ENCODE measurements at regions not wholly inside any gene's neighbourhood (a gene's known extent, or its start where the extent isn't known, plus 50 kb on each side); places are given as distances from the start of the nearest gene placed in this dataset.

DNA sequence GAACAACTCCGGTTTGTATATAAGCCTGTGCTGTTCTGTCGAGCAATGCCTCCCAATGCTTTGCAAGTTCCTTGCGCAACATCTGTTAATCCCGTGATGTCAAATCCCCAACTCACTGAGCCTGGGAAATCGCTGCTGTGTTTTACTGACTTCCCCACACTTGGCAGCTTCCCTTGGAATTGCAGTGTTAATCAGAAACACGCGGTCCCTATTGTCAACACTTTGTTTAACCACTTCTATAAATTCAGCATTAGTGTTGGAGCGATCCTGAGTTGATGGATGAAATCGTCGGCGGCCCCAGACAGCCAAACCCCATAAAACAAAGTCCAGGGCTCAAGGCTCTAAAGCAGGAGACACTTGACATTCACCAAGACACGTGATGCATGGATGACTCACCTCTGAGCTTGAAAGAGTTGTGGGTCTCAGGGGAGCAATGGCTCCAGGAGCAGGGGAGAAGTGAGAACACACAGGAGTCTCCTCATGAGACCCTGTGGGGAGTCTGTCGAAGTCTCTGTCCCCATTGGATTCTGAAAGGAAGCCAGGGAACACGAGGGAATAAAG lies 555.3 kb downstream of the MIAT start:
- no peak for DNase-seq

DNA sequence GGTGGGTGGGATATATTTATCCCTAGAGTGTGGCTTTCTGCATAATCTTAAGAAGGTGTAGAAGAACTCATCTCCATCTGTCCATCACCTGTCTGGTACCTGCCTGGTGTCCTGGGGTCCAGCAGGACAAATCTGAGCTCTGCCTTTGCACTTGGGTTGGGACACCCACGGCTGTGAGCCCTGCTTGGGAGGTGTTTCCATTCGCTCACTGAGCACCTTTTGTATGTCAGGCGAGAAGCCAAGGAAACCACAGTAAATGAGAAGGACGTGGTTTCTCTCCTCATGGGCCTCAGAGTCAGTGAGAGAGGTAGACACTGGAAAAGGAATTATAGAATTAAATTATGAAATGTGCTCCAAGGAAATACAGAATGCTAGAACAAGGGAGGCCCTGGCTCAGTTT lies 555.9 kb downstream of the MIAT start:
- DNase-seq, result no peak

DNA sequence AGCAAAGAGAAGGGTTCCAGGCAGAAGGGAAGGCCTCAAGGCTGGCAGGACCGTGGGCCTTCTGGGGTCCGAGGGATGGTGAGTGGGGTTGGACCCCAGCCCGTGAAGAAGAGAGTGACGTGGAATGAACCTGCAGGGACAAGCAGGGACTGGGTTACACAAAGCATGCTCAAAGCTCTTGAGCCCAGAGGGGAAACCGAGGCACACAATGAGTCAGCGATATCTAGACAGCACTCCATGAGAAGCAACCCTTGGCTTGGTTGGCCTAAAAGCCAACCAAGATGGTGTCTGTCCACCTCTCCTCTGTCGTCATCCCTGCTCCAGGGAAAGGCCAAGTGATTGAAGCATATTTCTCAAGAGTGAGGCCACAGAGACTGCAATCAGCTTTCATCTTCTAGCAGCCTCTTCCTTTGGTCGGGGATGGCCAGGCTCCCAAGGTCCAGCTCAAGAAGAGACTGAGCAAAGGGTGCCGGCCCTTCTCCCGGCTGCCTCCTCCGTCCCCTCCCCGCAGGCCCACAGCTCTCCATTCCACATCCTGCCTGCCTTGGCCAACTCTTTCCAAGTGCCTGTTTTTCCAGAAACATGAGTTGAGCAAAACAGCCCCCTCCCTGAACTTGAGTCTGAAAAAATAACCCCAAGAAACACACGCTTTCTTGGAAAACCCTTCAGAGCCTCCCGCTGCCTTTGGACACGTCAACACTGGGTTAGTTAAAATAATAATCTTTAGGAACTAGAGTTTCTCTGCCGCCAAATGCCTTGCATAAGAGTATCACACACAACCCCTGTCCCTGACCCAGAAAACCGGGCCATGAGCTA lies 556.6 kb downstream of the MIAT start:
- DNase-seq, result no peak

DNA sequence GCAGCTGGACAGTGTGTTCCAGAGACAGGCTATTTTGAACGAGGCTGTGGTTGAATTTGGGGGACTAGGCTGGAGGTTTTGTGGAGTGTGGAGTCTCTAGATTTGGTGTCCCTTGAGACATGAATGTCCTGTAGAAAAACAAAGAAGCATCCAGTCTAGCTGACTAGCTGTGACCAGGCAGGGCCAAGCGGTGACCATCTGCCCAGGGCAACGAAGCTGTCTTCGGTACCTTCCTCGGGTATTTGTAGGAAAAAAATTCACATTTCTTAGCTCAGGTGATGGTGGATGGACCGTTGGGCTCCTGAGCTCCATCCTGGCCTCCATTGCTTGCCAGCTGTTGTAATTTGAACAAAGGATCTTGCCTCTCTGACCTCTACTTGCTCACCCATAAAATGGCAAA lies 557.3 kb downstream of the MIAT start:
- no peak for DNase-seq

DNA sequence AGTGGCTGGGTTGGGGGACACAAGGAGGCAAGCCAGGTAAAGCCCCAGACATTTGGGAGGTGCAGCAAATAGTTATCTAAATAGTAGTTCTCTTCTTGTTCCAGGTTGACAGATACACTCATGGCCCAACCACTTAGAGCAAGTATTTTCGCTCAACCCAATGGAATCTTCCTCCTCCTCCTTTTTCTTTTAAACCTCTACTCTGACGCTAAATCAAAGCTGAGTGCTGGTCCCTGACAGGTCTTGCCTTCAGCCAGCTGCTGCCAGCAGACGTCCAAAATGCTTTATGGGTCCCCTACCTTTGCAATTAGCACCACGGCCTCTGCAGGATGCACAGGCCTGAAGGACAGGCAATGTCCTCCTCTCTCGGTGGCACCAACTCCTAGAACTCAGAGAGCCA lies 558.5 kb downstream of the MIAT start:
- DNase-seq, result no peak

DNA sequence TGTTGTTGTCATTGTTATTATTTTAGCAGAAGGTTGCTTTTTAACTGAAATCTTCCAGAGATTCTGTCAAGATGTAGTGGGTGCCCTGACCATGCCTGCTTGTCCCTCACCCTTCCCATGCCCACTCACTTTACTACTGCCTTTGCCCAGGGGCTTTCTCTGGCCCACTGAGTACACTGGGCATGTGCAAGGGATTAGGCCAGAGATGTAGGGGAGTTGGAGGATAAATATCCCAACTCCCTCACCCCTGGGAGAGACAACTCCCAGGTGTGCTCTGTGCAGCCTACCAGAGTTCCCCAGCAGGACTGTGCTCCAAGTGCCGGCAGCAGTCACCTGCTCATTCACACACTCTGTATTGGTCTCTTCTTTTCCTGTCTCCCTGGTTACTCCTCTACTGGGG lies 559.1 kb downstream of the MIAT start:
- no peak for DNase-seq

DNA sequence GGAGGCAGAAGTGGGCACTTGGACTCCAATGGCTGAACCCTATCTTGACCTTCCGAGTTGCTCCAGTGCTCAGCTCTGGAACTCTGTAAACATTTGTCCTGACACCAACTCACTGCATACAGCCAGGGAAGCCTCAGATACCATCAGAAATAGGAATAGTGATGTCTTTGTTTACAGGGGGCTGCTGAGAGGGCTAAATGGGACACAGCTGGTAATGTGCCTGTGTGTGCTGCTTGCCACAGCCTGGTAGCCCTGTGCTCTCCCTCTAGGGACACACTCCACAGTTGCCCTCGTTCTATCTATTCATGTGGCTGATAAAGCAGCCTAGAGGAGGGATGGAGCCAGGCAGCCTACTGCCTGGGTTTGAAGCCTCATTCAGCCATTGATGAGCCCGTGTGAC lies 559.8 kb downstream of the MIAT start:
- DNase-seq, result no peak

DNA sequence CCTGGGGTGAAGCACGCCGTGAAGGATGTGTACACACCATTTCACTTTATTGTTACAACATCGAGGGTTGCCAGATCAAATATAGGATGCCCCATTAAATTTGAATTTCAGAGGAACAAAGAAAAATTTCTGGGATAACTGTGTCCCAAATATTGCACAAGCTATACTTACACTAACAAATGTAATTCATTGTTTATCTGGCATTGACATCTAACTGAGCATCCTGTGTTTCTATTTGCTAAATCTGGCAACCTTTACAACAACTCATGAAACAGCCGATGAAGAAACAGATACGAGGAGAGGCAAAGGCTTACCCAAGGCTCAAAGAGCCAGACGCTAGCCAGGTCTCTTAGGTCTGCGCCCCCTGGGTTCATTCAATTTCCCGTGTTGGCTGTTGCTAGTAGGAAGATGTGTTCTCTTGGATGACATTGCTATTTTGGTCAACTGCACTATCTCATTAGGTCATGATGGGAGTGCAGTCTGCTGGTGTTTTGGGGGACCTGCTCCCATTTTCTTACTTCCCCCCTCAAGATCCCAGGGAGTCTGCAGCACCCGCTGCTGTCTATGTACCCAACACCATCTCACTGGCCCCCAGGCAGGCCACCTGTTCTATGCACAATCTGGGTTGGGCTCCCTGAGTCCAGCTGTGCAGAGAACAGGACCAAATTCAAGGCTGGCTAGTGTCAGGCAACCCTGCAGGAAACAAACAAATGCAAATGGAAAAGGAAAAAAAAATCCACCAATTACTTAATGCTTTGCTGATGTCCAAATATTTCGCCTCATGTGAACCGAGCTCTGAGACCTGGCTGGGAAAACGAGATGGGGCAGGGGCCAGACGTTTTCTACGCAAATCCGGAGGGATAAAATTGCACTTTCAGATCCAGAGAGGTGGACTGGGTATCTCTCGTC lies 560.9 kb downstream of the MIAT start:
- no peak for DNase-seq

DNA sequence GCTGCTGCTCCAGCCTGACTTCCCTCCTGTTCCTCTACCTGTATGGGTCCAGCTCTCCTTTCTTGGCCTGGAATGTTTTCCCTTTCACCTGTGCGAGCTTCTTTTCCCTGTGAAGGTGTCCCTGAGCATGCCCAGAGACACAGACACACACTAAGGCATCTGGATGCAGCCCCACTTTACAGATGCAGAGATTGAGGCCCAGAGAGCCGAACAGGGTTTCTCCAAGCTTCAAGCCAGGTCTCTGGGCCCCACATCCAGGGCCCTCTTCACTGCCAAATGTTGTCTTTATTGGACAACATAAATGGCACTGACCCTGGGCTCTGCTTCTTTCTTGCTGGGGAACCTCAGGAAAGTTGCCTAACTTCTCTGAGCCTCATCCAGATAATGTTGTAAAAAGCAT lies 561.6 kb downstream of the MIAT start:
- DNase-seq, result no peak

DNA sequence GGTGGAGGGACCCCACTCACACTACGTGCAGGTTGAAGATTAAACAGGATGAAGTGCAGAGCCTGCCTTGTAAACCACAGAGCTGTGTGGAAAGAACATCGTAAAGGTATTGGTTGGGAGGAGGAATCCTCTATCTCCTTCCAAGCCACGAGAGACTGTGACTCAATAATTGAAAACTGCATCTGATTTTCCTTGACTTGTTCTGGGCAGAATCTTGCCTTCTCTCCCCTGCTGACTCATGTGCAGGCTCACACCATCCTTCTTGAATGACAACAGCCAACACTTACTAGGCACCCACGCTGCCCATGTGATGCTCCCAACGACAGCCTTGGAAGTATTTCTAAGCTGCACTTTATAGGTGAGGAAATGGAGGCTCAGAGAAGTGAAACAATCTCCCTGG lies 563.0 kb downstream of the MIAT start:
- DNase-seq, result no peak

DNA sequence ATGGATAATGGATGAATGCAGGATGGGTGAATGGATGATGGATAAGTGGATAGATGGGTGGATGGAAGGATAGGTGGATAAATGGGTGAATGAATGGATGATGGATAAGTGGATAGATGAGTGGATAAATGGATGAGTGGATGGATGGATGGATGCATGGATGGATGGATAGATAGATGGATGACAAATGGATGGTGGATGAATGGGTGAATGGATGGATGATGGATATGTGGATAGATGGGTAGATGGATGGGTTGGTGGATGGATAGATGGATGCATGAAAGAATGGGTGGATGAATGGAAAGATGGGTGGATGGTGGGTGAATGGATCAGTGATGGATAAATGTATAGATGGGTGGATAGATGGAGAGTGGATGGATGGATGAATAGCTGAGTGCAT lies 564.8 kb downstream of the MIAT start:
- DNase-seq, result no peak

DNA sequence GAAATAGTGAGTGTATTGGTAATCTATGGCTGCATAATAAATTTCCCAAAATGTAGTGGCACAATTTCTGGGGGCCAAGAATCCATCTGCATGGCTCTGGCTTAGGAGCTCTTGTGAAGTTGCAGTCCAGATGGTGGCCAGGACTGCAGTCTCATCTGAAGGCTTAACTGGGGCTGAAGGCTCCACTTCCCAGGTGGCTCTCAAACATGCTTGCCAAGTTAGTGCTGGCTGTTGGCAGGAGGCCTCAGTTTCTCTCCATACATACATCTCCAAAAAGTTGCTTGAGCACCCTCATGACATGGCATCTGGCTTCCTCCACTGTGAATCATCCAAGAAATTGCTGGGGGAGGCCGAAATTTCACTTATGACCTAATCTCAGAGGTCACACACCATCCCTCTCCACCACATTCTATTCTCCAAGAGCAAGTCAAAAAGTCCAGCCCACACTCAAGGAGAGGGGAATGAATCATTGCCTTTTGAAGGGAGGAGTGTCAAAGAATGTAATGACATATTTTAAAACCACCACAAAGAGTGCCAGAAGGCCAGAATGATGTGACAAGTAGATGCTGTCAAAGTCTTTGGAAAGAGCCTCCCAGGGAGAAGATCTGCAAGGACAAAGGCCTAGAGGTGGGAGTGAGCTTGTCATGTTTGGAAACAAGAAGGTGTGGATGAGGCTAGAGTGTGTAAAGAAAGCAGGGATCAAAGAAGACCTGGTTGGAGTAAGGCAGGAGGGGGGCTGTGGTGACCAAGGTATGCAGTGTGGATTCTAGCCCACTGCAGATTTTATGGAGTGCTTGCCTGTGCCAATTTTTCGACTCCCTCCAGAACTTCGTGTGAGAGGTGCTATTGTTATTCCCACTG lies 566.2 kb downstream of the MIAT start:
- no peak for DNase-seq

DNA sequence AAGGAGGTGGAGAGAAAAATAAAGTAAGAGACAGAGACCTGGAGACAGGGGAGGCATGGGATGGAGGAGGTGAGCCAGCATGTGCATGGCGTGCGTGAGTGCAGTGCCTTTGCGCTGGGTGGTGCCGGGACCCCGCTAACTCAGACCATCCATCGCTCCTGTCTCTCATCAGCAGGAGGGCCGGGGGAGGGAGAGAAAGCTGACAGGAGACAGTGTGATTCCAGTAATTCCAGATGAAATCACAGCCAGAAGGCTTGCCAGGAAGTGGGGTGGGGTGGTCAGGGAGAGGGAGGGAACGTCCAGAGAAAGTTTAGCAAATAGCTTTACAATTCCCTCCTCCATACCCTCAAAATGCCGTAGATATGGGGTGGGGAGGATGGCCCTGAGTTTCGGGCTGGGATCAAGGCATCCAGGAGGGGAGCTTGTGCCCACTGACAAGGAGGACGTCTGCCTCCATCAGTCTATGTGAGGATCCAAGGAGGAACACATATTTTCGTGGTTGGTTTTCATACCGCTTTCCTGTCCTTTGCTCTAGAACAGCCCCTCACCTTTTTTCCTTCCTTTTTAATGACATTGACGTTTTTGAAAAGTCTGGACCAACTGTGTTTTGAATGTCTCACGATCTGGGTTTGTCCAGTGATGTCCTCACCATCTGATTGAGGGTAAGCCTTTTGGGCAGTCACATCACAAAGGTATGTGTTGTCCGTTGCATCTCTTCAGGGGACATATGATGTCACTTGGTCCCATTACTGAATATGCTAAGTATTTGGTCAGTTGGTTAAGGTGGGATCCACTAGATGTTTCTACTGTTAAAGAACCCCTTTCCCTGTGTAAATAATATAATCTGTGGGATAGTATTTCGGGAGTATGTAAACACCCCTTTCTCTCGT lies 567.3 kb downstream of the MIAT start:
- DNase-seq, result no peak

DNA sequence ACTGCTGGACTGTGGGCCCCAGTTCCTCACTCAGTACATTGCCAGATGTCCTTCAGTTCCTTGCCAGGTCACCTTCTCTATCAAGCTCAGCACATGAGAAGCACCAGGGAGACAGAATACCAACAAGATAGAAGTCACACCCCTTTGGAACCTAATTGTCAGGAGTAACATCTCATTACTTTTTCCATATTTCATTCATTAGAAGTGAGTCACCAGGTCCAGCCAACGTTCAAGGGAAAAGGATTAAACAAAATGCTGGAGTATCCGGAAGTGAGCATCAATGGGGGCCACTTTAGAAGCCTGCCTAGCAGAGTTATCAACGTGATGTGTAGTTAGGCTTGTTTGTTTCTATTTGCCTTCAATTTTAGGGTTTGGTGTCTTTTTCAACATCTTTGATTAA lies 569.3 kb downstream of the MIAT start:
- no peak for DNase-seq

DNA sequence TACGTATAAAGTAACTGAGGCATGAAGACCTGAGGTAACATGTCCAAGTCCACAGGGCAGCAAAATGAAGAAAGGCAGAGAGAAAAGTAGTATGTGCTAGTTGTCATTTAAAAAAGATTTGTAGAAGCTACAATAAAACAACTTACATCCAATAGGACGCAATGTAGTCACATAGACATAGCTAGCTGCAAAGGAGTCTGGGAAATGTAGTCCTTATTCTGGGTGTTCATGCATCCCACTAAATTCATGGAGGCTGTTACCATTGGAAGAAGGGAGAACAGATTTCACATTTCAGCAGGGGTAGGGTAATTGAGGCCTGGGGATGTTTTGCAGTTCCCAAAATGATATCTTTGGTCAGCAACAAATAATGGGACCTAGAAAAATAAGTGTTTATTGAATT lies 571.4 kb downstream of the MIAT start:
- DNase-seq, result no peak

DNA sequence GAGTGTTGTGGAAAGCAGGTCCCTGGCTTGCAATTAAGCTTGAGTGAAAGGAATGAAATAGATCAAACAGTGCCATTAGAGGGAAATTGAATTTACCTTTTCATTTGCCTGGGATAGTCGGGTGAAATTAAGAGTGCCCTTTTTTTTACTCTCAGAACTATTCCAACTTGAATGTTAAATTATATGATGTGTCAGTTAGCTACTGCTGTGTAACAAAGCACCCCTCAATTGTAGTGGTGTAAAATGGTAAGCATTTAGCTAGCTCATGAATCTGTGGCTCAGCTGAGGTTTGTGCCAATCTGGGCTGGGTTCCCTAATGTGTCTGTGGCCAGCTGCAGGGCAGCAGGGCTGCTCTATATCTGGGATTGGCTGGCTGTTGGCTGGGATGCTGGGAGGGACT lies 571.4 kb downstream of the MN1 start:
- no peak for DNase-seq

DNA sequence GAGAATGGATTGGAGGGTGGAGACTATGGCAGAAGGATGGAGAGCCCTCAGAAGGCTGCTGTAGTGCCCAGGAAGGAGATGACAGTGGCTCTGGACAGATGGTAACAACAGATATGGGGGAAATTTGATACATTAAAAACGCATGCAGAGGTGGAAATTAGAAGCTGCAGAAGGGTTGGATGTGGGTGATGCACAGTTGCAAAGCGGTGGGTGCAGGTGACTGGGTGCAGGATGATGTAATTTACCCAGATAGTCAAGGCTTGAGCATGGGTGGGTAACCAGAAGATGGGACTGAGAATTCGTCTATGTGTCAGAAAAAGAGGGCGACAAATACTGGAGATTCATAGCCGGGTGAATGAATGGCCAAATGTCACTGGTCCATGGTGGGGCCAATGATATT lies 570.3 kb downstream of the MN1 start:
- DNase-seq, result no peak

DNA sequence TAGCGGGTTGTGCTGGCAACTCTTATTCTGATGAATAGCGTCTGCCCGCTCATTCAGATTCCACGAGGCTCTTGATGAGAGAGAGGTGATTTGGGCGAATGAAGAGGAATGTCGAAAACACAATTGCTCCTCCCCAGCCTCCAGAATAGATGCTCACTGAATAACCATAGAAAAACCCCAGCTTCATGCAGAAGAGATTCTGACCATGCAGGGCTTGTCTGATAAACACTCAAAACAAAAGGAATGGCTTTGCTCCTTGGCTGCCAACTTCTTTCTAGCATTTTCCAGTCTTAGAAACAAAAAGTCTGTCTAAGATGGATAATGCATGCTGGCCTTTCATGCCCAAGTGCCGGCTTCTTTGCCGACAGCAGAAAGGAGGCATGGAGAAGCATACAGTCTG lies 569.5 kb downstream of the MN1 start:
- DNase-seq, result no peak

DNA sequence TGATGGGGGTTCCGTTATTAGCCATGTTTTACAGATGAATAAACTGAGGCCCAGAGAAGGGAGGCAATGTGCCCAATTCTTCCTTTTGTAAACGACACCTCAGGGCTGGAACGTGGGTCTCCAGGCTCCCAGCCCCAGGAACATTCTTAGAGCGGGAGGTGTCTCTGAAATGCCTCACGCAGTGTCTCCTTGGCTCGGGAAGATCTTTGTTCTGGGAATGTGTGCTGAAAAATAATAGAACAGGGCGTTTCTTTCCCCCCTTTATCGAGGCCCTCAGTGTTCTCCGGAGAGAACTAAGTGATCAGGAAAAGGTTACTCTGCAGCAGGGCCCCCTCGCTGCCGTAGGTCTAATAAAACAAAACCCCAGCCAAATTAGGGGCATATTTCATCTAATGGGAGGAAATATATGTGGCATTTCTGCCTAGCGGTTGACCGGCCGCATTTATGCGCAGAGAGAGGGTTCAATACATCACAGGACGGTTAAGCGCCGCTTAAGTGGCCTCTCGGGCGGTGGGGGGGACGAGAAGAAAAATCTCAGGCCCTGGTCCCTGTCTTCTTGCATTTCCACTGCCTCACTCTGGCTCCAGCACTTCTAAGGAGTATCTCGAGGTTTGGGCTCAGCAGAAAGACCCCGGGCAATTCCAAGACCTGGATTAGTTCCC lies 564.3 kb downstream of the MN1 start:
- no peak for DNase-seq

DNA sequence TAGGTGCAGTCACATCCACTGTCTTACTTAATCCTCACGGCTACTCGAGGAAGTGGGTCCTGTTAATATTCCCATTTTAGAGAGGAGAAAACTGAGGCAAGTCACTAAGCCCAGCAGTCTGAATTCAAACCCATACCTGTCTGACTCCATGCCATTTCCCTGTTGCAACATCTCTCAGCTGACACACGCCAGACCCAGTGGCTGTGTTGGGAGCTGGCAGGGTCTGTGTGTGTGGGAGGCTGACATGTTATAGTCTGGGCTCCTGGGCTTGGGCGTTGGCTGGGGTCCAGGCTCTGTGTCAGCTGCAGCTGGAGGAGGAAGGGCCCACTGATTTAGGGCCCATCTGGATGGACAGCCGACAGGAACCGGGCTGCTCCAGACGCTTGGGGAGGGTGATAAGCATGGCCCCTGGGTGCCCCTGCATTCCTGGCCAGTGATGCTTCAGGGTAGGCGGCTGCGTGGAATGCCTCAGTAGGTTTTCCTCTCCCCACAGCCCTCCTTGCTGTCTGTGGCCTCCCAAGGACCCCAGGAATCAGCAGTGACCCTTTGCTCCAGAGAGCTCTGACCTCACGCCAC lies 562.5 kb downstream of the MN1 start:
- DNase-seq, result no peak

DNA sequence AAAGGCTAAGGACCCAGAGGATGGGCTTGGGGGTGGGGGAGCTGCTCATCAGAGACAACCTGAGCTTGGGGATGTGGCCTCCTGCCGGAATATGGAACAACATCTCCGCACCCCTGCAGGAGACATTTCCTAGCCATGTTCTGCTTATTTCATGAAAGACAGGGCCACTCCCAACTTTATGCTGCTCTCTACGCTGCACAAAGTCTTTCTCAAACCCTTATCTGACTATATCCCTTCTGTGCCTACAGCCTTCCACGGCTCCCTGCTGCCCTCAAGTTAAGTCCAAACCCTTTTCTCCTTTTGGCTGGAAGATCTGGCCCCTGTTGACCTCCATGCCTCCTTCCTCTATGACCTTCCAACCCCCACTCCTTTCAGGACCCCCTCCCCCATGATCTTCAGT lies 562.0 kb downstream of the MN1 start:
- DNase-seq, result no peak
